Right lung (tissue), 2 donors: ENCODE measurements at regions not wholly inside any gene's neighbourhood (a gene's known extent, or its start where the extent isn't known, plus 50 kb on each side); places are given as distances from the start of the nearest gene placed in this dataset.

Experiments used
- DNase-seq, 2 donors: peaks; one replicate each; pipeline ENCODE4 v3.0.0-alpha.2; 2013

GRCh38 chr11:95486466-95486865, 255.5 kb upstream of the SESN3 start:
- DNase-seq, result no peak

- DNase-seq, result no peak
These were observed 254.3 kb upstream of the SESN3 start for GRCh38 chr11:95485115-95485900.

GRCh38 chr11:95483339-95483738, 252.3 kb upstream of the SESN3 start:
- no peak for DNase-seq

DNA sequence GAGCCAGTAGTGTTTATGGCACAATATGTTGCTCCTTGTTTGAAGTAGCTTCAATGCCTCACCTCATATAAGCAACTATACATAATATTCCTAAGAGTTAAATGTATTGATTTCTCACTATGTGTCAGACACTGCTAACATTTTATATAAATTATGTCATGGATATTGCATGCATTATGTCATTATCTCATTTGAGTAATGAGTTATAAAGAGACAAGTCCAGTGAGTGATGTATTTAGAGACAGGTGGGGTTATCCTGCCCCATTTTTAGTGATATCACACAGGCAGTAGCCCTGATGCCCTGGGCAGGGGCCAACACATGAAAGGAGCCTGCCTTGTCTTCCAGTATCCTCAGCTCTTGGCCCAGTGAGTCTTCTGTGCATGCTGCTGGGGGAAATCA, 247.0 kb upstream of the SESN3 start:
- DNase-seq, result no peak

DNA sequence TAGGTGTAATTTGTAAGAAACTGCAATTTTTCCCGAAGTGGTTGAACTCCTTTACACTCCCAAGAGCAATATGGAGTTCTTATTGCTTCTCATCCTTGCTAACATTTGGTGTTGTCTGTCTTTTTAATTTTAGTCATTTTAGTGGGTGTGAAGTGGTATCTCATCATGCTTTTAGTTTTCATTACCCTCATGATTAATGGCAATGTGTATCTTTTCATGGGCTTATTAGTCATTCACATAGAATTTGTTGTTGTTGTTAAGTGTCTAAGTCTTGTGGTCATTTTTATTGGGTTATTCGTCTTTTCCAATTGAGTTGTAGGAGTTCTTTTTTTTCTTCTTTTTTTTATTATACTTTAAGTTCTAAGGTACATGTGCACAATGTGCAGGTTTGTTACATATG, 238.3 kb upstream of the SESN3 start:
- no peak for DNase-seq

GRCh38 chr11:95466416-95466815, 235.4 kb upstream of the SESN3 start:
- DNase-seq, result no peak

DNA sequence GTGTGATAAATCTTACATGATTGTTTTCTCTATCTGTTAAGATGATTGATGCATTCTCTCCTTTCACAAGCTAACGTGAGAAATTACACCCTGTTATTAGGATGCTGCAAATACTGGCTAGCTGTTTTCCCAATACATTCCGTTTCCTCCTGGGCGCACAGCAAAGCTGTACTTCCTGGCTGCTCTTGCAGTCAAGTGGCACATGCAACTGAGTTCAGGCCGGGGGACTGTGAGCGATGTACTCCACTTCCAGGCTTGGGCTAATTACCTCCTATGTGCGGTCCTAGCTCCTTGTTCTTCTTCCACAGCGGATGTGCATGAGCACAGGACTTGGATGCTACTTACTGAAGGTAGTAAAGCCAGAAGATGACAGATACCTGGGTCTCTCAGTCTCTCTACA, 234.9 kb upstream of the SESN3 start:
- DNase-seq, result no peak

- DNase-seq, result no peak
These were observed 230.9 kb upstream of the SESN3 start for GRCh38 chr11:95461858-95462257.

GRCh38 chr11:95461348-95461747, 230.3 kb upstream of the SESN3 start:
- no peak for DNase-seq

- peak; percentile 78 to 84 for DNase-seq
These were observed 228.5 kb upstream of the SESN3 start for GRCh38 chr11:95459291-95460042.

- DNase-seq, result no peak
These were observed 225.9 kb upstream of the SESN3 start for GRCh38 chr11:95456714-95457491.

- no peak for DNase-seq
These were observed 224.4 kb upstream of the SESN3 start for GRCh38 chr11:95455228-95455970.

DNA sequence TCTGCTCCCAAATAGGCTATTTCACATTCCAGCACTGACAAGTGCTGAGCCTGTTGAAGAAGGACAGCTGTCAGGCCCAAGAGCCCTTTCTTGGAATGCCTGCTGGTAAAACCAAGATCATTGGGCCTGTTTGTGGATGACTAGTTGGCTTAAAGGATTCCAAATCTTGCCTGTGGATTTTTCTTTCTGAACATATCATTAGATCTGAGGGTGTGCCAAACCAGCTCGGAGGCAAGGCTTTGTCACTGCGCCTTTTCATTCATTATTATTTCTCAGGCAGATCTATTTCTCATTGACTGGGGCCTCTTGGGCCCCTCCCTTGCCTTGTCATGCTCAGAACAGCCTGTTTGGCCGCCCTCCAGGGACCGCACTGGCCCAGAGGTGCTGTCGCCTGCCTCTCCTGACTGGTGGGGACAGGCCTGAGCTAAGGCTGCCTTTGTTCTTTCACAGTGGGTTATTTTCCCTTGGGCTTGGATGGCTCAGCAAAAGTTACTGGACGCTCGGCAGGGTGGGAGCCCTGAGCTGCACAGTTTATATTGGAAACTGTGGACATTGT, 222.7 kb upstream of the SESN3 start:
- DNase-seq, result no peak

DNA sequence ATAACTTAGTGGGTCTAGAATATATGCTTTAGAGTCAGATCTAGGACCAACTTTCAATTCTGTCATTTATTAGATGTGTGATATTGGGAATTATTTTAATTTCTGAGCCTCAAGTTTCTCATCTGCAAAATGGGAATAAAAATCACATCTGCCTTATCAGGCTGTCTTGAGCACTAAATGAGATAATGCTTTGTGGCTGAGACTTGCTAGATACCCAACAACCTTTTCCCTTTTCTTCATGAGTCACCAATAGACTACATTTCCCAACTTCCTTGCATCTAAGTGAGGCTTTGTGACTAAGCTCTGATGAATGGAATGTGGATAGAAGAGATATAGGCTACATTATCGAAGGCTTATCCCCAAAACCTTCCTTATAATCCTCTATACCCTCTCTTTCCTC, 220.7 kb upstream of the SESN3 start:
- no peak for DNase-seq

- DNase-seq, result no peak
These were observed 220.3 kb upstream of the SESN3 start for GRCh38 chr11:95451261-95451660.

GRCh38 chr11:95450547-95451123, 219.6 kb upstream of the SESN3 start:
- peak; percentile 31 to 47 for DNase-seq

DNA sequence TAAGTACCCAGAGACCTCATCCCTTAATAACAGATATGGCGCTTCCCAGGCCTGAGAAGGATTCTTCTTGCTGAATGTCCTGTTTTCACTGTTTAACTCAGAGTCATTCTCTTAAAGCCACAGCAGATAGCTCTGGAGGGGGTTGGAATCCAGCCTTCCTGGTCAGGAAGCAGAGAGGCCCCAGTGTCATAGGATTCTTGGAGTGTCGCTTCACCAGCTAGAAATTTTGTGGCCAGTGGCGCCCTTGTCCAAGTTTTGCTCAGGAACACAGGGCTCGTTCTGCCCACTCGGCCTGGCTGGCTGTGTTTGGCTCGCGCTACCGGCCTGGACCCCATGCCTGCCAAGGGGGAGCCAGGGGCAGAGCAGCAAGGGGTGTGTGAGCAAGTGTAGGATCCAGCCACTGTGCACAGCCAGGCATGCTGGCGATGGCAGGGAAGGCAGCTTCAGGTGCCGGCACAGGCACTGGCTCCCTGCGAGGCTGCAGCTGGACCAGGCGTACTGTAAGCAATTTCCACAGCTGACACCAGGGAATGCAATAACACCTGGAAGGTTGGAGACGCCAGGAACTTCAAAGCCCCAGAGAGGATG, 214.8 kb upstream of the SESN3 start:
- DNase-seq, result no peak

- DNase-seq, result no peak
These were observed 213.6 kb upstream of the SESN3 start for GRCh38 chr11:95444309-95445241.

DNA sequence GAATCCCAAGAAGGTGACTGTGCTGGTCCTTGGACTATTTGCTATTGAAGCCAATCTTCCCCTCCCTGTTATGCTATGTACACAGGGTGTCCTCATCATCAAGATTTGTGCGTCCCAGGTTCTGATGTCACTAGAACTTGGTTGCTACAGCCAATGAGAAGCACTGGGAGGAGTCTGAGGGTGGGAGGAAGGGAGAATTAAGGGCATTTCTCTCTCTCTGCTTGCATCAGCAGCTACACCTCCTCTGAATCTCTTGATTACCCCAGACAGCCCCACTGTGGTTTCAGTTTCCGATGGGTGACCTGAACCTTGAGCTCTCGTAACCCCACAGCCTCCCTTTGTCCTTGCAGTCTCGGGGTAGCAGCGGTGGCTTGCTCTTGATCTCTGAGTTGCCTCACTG, 212.4 kb upstream of the SESN3 start:
- DNase-seq, result no peak
